ENCODE measurements at regions not wholly inside any gene's neighbourhood (a gene's known extent, or its start where the extent isn't known, plus 50 kb on each side); places are given as distances from the start of the nearest gene placed in this dataset.

- TF ChIP-seq TOX (CRISPR knock-in tag; IDR thresholded peaks at IDR 0.05; ENCODE audit: borderline replicate concordance) (no peak), GLIS3 (CRISPR knock-in tag; IDR thresholded peaks at IDR 0.05) (no peak), TSHZ2 (CRISPR knock-in tag; IDR thresholded peaks at IDR 0.05) (no peak), OSR1 (CRISPR knock-in tag; IDR thresholded peaks at IDR 0.05) (no peak), PATZ1 (CRISPR knock-in tag; IDR thresholded peaks at IDR 0.05; ENCODE audit: borderline replicate concordance) (no peak), BACH2 (CRISPR knock-in tag; IDR thresholded peaks at IDR 0.05; ENCODE audit: borderline replicate concordance) (no peak), ZFP3 (CRISPR knock-in tag; IDR thresholded peaks at IDR 0.05) (no peak), ARNTL (CRISPR knock-in tag; IDR thresholded peaks at IDR 0.05; ENCODE audit: borderline replicate concordance, low read depth) (no peak)
Observed at GRCh38 chr21:35908311-35909078, 151.8 kb downstream of the SETD4 start.

All from SK-N-SH treated with all-trans-retinoic acid at 6 μM for 48 hours (cell line).